GM19463 (cell line): ENCODE measurements at regions not wholly inside any gene's neighbourhood (a gene's known extent, or its start where the extent isn't known, plus 50 kb on each side); places are given as distances from the start of the nearest gene placed in this dataset.
"Not testable (repeated sequence)": the region's sequence is repeated elsewhere in the genome, so short reads cannot be mapped to it uniquely, and the experiment has no call there.

Source experiments
- ATAC-seq: cut with Tn5 transposase; IDR thresholded peaks from one replicate; pipeline ENCODE4 v1.9.1; 2021; ENCODE audit warnings: mild to moderate bottlenecking, moderate library complexity; ENCODE audit not compliant: unreplicated experiment

GRCh38 chrX:22758807-22759481 is 240.8 kb upstream of the DDX53 start:
- ATAC-seq, result peak; percentile 89

GRCh38 chrX:22760513-22761057 is 239.2 kb upstream of the DDX53 start:
- ATAC-seq, result no peak

GRCh38 chrX:22788221-22788620 is 211.5 kb upstream of the DDX53 start:
- no peak for ATAC-seq

GRCh38 chrX:22795671-22796070 is 204.1 kb upstream of the DDX53 start:
- ATAC-seq, result no peak

GRCh38 chrX:22800360-22800759 is 199.4 kb upstream of the DDX53 start:
- no peak for ATAC-seq

GRCh38 chrX:22800806-22801205 is 199.0 kb upstream of the DDX53 start:
- no peak for ATAC-seq

- ATAC-seq, result no peak
These were observed 196.4 kb upstream of the DDX53 start for GRCh38 chrX:22803353-22803752.

GRCh38 chrX:22810876-22811275 is 188.9 kb upstream of the DDX53 start:
- no peak for ATAC-seq

- no peak for ATAC-seq
These were observed 181.7 kb upstream of the DDX53 start for GRCh38 chrX:22818061-22818460.

- ATAC-seq, result no peak
These were observed 144.1 kb upstream of the DDX53 start for GRCh38 chrX:22855693-22856092.

- no peak for ATAC-seq
These were observed 140.1 kb upstream of the DDX53 start for GRCh38 chrX:22859642-22860041.

GRCh38 chrX:22866801-22867200 is 133.0 kb upstream of the DDX53 start:
- not testable (repeated sequence) for ATAC-seq

GRCh38 chrX:22882543-22882942 is 117.2 kb upstream of the DDX53 start:
- no peak for ATAC-seq

GRCh38 chrX:22889819-22890218 is 109.9 kb upstream of the DDX53 start:
- ATAC-seq, result no peak

GRCh38 chrX:22912616-22913015 is 87.1 kb upstream of the DDX53 start:
- ATAC-seq, result no peak

- ATAC-seq, result no peak
These were observed 76.8 kb upstream of the DDX53 start for GRCh38 chrX:22922961-22923360.

GRCh38 chrX:22934640-22935039 is 65.1 kb upstream of the DDX53 start:
- no peak for ATAC-seq

- ATAC-seq, result no peak
These were observed 54.8 kb upstream of the DDX53 start for GRCh38 chrX:22944945-22945344.
